MCF 10A (cell line): ENCODE measurements at regions not wholly inside any gene's neighbourhood (a gene's known extent, or its start where the extent isn't known, plus 50 kb on each side); places are given as distances from the start of the nearest gene placed in this dataset.

Source experiments
- BruUV-seq: library from RNA; stranded (reverse); fragments of 400-500 nt; replicated peaks from 2 replicates; lab custom pipeline; 2021; lab: Mats Ljungman, UMichigan
- CTCF ChIA-PET: fragments of 300-600 bp; sonication (Branson Sonifier 250); formaldehyde crosslinking; extraction: SDS; loops from one replicate; lab custom pipeline; 2021; ENCODE audit warnings: antibody characterized with exemption, inconsistent platforms; lab: Yijun Ruan, JAX
- POLR2A ChIA-PET: fragments of 300-600, 350-650 bp; sonication (Branson Sonifier 250); formaldehyde crosslinking; extraction: SDS; loops from one replicate; lab custom pipeline; 2020; ENCODE audit warnings: antibody characterized with exemption, inconsistent platforms; lab: Yijun Ruan, JAX
- DNase-seq: peaks from one replicate; pipeline ENCODE4 v3.0.0-alpha.2; 2018; ENCODE audit not compliant: unreplicated experiment
- H3K27ac Mint-ChIP-seq: one replicate; pipeline ENCODE4 v1.8.0; 2022; ENCODE audit warnings: mild to moderate bottlenecking, low read depth, mixed read lengths; ENCODE audit not compliant: unreplicated experiment
- H3K27me3 Mint-ChIP-seq: one replicate; pipeline ENCODE4 v1.8.0; 2022; ENCODE audit warnings: mixed read lengths; ENCODE audit not compliant: insufficient read depth, unreplicated experiment
- H3K36me3 Mint-ChIP-seq: one replicate; pipeline ENCODE4 v1.8.0; 2022; ENCODE audit warnings: mild to moderate bottlenecking, moderate library complexity, mixed read lengths; ENCODE audit not compliant: insufficient read depth, unreplicated experiment
- H3K4me1 Mint-ChIP-seq: one replicate; pipeline ENCODE4 v1.8.0; 2022; ENCODE audit warnings: mixed read lengths; ENCODE audit not compliant: insufficient read depth, unreplicated experiment
- H3K4me3 Mint-ChIP-seq: one replicate; pipeline ENCODE4 v1.8.0; 2022; ENCODE audit warnings: mild to moderate bottlenecking, moderate library complexity, mixed read lengths; ENCODE audit not compliant: unreplicated experiment
- H3K9me3 Mint-ChIP-seq: one replicate; pipeline ENCODE4 v1.8.0; 2022; ENCODE audit warnings: mixed read lengths; ENCODE audit not compliant: unreplicated experiment
- CTCF ChIP-seq: fragments of 200-600 bp; IDR thresholded peaks from one replicate; pipeline ENCODE4 v1.8.0; 2022; ENCODE audit warnings: antibody characterized with exemption, mild to moderate bottlenecking; ENCODE audit not compliant: unreplicated experiment
- intact Hi-C: fragments of 100-400 bp; cut with micrococcal nuclease; formaldehyde crosslinking; loops from 2 replicates; pipeline ENCODE4 v1.14.1; 2022

GRCh38 chr3:30984855-30985749 is 90.6 kb upstream of the GADL1 start:
- no peaks in the 10 kb centered on the region for H3K27me3 Mint-ChIP-seq
- DNase-seq: peak; percentile 3
- H3K9me3 Mint-ChIP-seq: no peaks in the 10 kb centered on the region
- no peaks in the 10 kb centered on the region for H3K4me1 Mint-ChIP-seq
- no peak overlapping the region for H3K27ac Mint-ChIP-seq
- no peak overlapping the region for H3K4me3 Mint-ChIP-seq
- ChIA-PET CTCF (interaction anchor here (0.6 to 1.5 kb wide), 2 partner anchors 215 to 1980 kb away, joined by 3 to 4 read pairs; no protein-coding TSS in a partner anchor), POLR2A (interaction anchor here (1.9 kb wide), 1 partner anchor 11 kb away, joined by 5 read pairs; no protein-coding TSS in a partner anchor)
- no peak for TF ChIP-seq CTCF
- no peaks in the 10 kb centered on the region for H3K36me3 Mint-ChIP-seq
- intact Hi-C loops: no loop called here
- BruUV-seq: no TSS peak

- no TSS peak for BruUV-seq
- no peaks in the 10 kb centered on the region for H3K27me3 Mint-ChIP-seq
- no peak for TF ChIP-seq CTCF
- H3K27ac Mint-ChIP-seq: no peak overlapping the region
- H3K4me1 Mint-ChIP-seq: no peaks in the 10 kb centered on the region
- H3K9me3 Mint-ChIP-seq: no peaks in the 10 kb centered on the region
- H3K4me3 Mint-ChIP-seq: no peak overlapping the region
- POLR2A ChIA-PET: interaction anchor here (0.6 kb wide), 1 partner anchor 48 kb away, joined by 4 read pairs; no protein-coding TSS in a partner anchor
- CTCF ChIA-PET: interaction anchor here (0.6 to 1.1 kb wide), 2 partner anchors 9 to 69 kb away, joined by 3 to 4 read pairs; no protein-coding TSS in a partner anchor
- no peak for DNase-seq
- H3K36me3 Mint-ChIP-seq: no peaks in the 10 kb centered on the region
- intact Hi-C loops: no loop called here
Observed at GRCh38 chr3:30986551-30986950, 92.1 kb upstream of the GADL1 start.

GRCh38 chr3:30988769-30989168 is 94.3 kb upstream of the GADL1 start:
- POLR2A ChIA-PET: no interaction called here
- TF ChIP-seq CTCF: no peak
- no peak overlapping the region for H3K27ac Mint-ChIP-seq
- no TSS peak for BruUV-seq
- H3K9me3 Mint-ChIP-seq: no peaks in the 10 kb centered on the region
- H3K36me3 Mint-ChIP-seq: no peaks in the 10 kb centered on the region
- CTCF ChIA-PET: interaction anchor here (0.5 kb wide), 1 partner anchor 11 kb away, joined by 3 read pairs; no protein-coding TSS in a partner anchor
- H3K27me3 Mint-ChIP-seq: no peaks in the 10 kb centered on the region
- no peak overlapping the region for H3K4me3 Mint-ChIP-seq
- no peak for DNase-seq
- intact Hi-C loops: no loop called here
- H3K4me1 Mint-ChIP-seq: no peaks in the 10 kb centered on the region

- intact Hi-C loops: no loop called here
- no peak overlapping the region for H3K27ac Mint-ChIP-seq
- no TSS peak for BruUV-seq
- no peak overlapping the region for H3K4me3 Mint-ChIP-seq
- ChIA-PET CTCF (interaction anchor here (0.5 kb wide), 1 partner anchor 12 kb away, joined by 3 read pairs; no protein-coding TSS in a partner anchor), POLR2A (interaction anchor here (1.8 kb wide), 1 partner anchor 11 kb away, joined by 4 read pairs; no protein-coding TSS in a partner anchor)
- no peak for TF ChIP-seq CTCF
- no peak for DNase-seq
- no peaks in the 10 kb centered on the region for H3K27me3 Mint-ChIP-seq
- H3K4me1 Mint-ChIP-seq: no peaks in the 10 kb centered on the region
- H3K36me3 Mint-ChIP-seq: no peaks in the 10 kb centered on the region
- no peaks in the 10 kb centered on the region for H3K9me3 Mint-ChIP-seq
Observed at GRCh38 chr3:30989276-30990030, 95.0 kb upstream of the GADL1 start.
